Thoracic aorta (tissue), 2 donors: ENCODE measurements at regions not wholly inside any gene's neighbourhood (a gene's known extent, or its start where the extent isn't known, plus 50 kb on each side); places are given as distances from the start of the nearest gene placed in this dataset.
"Not testable (repeated sequence)": the region's sequence is repeated elsewhere in the genome, so short reads cannot be mapped to it uniquely, and the experiment has no call there.

ENCODE experiments used
- ATAC-seq: fragments of 150-250 bp; one replicate; pipeline ENCODE4 v1.8.0; 2017; ENCODE audit warnings: low read depth; ENCODE audit not compliant: insufficient number of reproducible peaks, low FRiP score
- DNase-seq: peaks from one replicate; pipeline ENCODE4 v3.0.0-alpha.2; 2020; ENCODE audit warnings: low spot score
- H3K27ac ChIP-seq, 2 donors: fragments of 200-600 bp; sonication (generic); 1 replicate in 1 of 2; 2 replicates in 1 of 2; pipeline ENCODE4 v1.5.1; 2016; ENCODE audit warnings: mild to moderate bottlenecking in 2 of 2, moderate library complexity in 2 of 2
- H3K27me3 ChIP-seq: fragments of 200-600 bp; sonication (generic); replicated peaks from 2 replicates; pipeline ENCODE4 v1.6.0; 2016; ENCODE audit warnings: mild to moderate bottlenecking; ENCODE audit not compliant: insufficient read depth
- H3K36me3 ChIP-seq: fragments of 200-600 bp; sonication (generic); one replicate; pipeline ENCODE4 v1.5.1; 2016
- H3K4me1 ChIP-seq, 2 donors: fragments of 200-600 bp; sonication (generic); 1 replicate in 1 of 2; 2 replicates in 1 of 2; pipeline versions ENCODE4 v1.5.1 to v1.6.0; 2016; ENCODE audit warnings: low read depth in 2 of 2, mild to moderate bottlenecking in 1 of 2; ENCODE audit not compliant: control insufficient read depth in 1 of 2
- H3K4me3 ChIP-seq: fragments of 200-600 bp; sonication (generic); 2 replicates; pipeline ENCODE4 v1.5.1; 2016; ENCODE audit warnings: mild to moderate bottlenecking
- H3K9me3 ChIP-seq: fragments of 200-600 bp; sonication (generic); 2 replicates; pipeline ENCODE4 v1.5.1; 2016
- TF ChIP-seq, protein P1 (sequence below): fragments of 200-600 bp; sonication (generic); IDR thresholded peaks from one replicate; pipeline ENCODE4 v1.5.1; 2019; ENCODE audit warnings: antibody characterized with exemption

DNA sequence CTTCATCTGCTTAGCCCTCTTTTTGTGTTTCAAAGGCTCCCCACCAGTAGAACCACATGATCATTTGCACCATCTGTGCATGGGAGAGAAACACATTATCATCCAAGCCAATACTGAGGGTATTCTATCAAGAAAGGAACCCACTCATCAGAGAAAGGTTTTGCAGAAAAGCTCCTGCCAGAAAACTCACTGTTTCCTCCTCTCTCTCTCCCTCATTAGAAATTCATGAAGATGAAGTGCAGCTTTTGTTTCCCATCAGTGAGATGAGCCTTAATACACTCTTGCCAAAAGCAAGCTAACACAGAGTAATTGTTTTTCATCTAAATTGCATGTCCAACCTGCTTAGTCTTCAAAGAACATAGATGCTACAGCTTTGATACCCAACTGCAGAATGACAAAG lies 142.4 kb upstream of the GRAMD2B start:
- ATAC-seq, result no peak
- H3K27me3 ChIP-seq, result no peaks in the 10 kb centered on the region
- no peak for DNase-seq
- H3K4me1 ChIP-seq, result no peaks in the 10 kb centered on the region
- H3K4me3 ChIP-seq, result no peak overlapping the region
- TF ChIP-seq, protein P1, sequence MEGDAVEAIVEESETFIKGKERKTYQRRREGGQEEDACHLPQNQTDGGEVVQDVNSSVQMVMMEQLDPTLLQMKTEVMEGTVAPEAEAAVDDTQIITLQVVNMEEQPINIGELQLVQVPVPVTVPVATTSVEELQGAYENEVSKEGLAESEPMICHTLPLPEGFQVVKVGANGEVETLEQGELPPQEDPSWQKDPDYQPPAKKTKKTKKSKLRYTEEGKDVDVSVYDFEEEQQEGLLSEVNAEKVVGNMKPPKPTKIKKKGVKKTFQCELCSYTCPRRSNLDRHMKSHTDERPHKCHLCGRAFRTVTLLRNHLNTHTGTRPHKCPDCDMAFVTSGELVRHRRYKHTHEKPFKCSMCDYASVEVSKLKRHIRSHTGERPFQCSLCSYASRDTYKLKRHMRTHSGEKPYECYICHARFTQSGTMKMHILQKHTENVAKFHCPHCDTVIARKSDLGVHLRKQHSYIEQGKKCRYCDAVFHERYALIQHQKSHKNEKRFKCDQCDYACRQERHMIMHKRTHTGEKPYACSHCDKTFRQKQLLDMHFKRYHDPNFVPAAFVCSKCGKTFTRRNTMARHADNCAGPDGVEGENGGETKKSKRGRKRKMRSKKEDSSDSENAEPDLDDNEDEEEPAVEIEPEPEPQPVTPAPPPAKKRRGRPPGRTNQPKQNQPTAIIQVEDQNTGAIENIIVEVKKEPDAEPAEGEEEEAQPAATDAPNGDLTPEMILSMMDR, result no peak
- H3K27ac ChIP-seq, result no peak overlapping the region
- no peaks in the 10 kb centered on the region for H3K9me3 ChIP-seq
- H3K36me3 ChIP-seq, result no peaks in the 10 kb centered on the region

- DNase-seq, result no peak
These were observed 138.1 kb upstream of the GRAMD2B start for GRCh38 chr5:126284977-126285696.

DNA sequence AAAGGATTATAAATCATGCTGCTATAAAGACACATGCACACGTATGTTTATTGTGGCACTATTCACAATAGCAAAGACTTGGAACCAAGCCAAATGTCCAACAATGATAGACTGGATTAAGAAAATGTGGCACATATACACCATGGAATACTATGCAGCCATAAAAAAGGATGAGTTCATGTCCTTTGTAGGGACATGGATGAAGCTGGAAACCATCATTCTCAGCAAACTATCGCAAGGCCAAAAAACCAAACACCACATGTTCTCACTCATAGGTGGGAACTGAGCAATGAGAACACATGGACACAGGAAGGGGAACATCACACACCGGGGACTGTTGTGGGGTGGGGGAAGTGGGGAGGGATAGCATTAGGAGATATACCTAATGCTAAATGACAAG lies 127.1 kb upstream of the GRAMD2B start:
- not testable (repeated sequence) for H3K4me1 ChIP-seq, H3K9me3 ChIP-seq, H3K36me3 ChIP-seq, DNase-seq, H3K4me3 ChIP-seq, H3K27ac ChIP-seq, ATAC-seq, H3K27me3 ChIP-seq

More at GRCh38 chr5:126284977-126285696, 138.1 kb upstream of the GRAMD2B start:
- no peaks in the 10 kb centered on the region for H3K36me3 ChIP-seq
- no peak overlapping the region for H3K27ac ChIP-seq
- TF ChIP-seq, protein P1, result no peak
- no peak for ATAC-seq
- H3K9me3 ChIP-seq, result no peaks in the 10 kb centered on the region
- no peak overlapping the region for H3K4me3 ChIP-seq
- H3K27me3 ChIP-seq, result no peaks in the 10 kb centered on the region
- no peaks in the 10 kb centered on the region for H3K4me1 ChIP-seq

- no peak for DNase-seq
- TF ChIP-seq, protein P1, result no peak
- no peak for ATAC-seq
- no peaks in the 10 kb centered on the region for H3K4me1 ChIP-seq
- peaks cover 11% of the 10 kb centered on the region for H3K9me3 ChIP-seq
- H3K36me3 ChIP-seq, result no peaks in the 10 kb centered on the region
- H3K27me3 ChIP-seq, result no peaks in the 10 kb centered on the region
- no peak overlapping the region for H3K27ac ChIP-seq
- H3K4me3 ChIP-seq, result no peak overlapping the region
These were observed 122.9 kb upstream of the GRAMD2B start for GRCh38 chr5:126300293-126300692.

GRCh38 chr5:126301056-126301455 lies 122.2 kb upstream of the GRAMD2B start:
- Histone ChIP-seq H3K4me3 (no peak overlapping the region), H3K9me3 (peaks cover 11% of the 10 kb centered on the region), H3K4me1 (no peaks in the 10 kb centered on the region), H3K27ac (no peak overlapping the region), H3K36me3 (no peaks in the 10 kb centered on the region), H3K27me3 (no peaks in the 10 kb centered on the region)
- ATAC-seq (no peak), DNase-seq (no peak)
- TF ChIP-seq, protein P1, result no peak

- no peak for ATAC-seq
- Histone ChIP-seq H3K4me1 (no peaks in the 10 kb centered on the region), H3K27ac (no peak overlapping the region), H3K9me3 (peaks cover under 1% of the 10 kb centered on the region), H3K27me3 (no peaks in the 10 kb centered on the region), H3K4me3 (no peak overlapping the region), H3K36me3 (no peaks in the 10 kb centered on the region)
- no peak for DNase-seq
- TF ChIP-seq, protein P1, result no peak
These were observed 113.3 kb upstream of the GRAMD2B start for GRCh38 chr5:126309860-126310259.
